ENCODE measurements at regions not wholly inside any gene's neighbourhood (a gene's known extent, or its start where the extent isn't known, plus 50 kb on each side); places are given as distances from the start of the nearest gene placed in this dataset.

- H3K4me1 ChIP-seq (ENCODE audit: insufficient read depth, low read length), result no peaks in the 10 kb centered on the region
- no peak overlapping the region for H3K27ac ChIP-seq (ENCODE audit: low read length)
- no peak overlapping the region for H3K9ac ChIP-seq (ENCODE audit: low read depth, low read length)
- H3K9me3 ChIP-seq (ENCODE audit: insufficient read depth, low read depth, low read length), result no peaks in the 10 kb centered on the region
- H3K4me3 ChIP-seq (ENCODE audit: low read length), result no peak overlapping the region
- no peaks in the 10 kb centered on the region for H3K36me3 ChIP-seq (ENCODE audit: insufficient read depth, low read depth, low read length)
- H3K27me3 ChIP-seq (ENCODE audit: insufficient read depth, low read length), result no peaks in the 10 kb centered on the region
Measured at GRCh38 chr13:65470781-65471180, 1759.4 kb downstream of the PCDH9 start.

- no peaks in the 10 kb centered on the region for H3K4me1 ChIP-seq (ENCODE audit: insufficient read depth, low read length)
Measured at GRCh38 chr13:65468628-65469027, 1761.5 kb downstream of the PCDH9 start.

DNA sequence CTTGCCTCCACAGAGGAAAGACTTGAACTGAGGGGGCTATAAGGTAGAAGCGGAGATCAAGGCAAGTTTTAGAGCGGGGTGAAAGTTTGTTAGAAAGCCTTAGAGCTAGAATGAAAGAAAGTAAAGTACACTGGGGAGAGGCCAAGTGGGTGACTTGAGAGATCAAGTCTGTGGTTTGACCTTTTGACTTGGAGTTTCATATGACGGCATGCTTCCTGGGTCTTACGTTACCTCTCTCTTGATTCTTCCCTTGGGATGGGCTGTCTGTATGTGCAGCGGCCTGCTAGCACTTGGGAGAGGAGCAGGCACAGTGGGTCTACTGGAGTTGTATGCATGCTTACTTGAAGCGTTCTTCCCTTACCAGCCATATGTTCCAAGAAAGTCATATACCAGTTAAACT lies 1768.5 kb downstream of the PCDH9 start:
- no peak overlapping the region for H3K4me3 ChIP-seq (ENCODE audit: low read length)
- no peak overlapping the region for H3K27ac ChIP-seq (ENCODE audit: low read length)
- peaks cover 18% of the 10 kb centered on the region; the same call in 1 of the 2 replicates for H3K4me1 ChIP-seq (ENCODE audit: insufficient read depth, low read length)
- no peaks in the 10 kb centered on the region for H3K9me3 ChIP-seq (ENCODE audit: insufficient read depth, low read depth, low read length)
- no peaks in the 10 kb centered on the region for H3K36me3 ChIP-seq (ENCODE audit: insufficient read depth, low read depth, low read length)
- H3K9ac ChIP-seq (ENCODE audit: low read depth, low read length), result no peak overlapping the region
- H3K27me3 ChIP-seq (ENCODE audit: insufficient read depth, low read length), result no peaks in the 10 kb centered on the region

More at GRCh38 chr13:65468628-65469027, 1761.5 kb downstream of the PCDH9 start:
- Histone ChIP-seq H3K27ac (ENCODE audit: low read length) (no peak overlapping the region), H3K9me3 (ENCODE audit: insufficient read depth, low read depth, low read length) (no peaks in the 10 kb centered on the region), H3K9ac (ENCODE audit: low read depth, low read length) (no peak overlapping the region), H3K27me3 (ENCODE audit: insufficient read depth, low read length) (no peaks in the 10 kb centered on the region), H3K36me3 (ENCODE audit: insufficient read depth, low read depth, low read length) (no peaks in the 10 kb centered on the region), H3K4me3 (ENCODE audit: low read length) (no peak overlapping the region)

- Histone ChIP-seq H3K4me1 (ENCODE audit: insufficient read depth, low read length) (peaks cover 18% of the 10 kb centered on the region; the same call in 1 of the 2 replicates), H3K9ac (ENCODE audit: low read depth, low read length) (0 out of 2 replicates have a peak overlapping the region, but pooled peaks have one; percentile 23), H3K27me3 (ENCODE audit: insufficient read depth, low read length) (no peaks in the 10 kb centered on the region), H3K36me3 (ENCODE audit: insufficient read depth, low read depth, low read length) (no peaks in the 10 kb centered on the region), H3K4me3 (ENCODE audit: low read length) (no peak overlapping the region), H3K9me3 (ENCODE audit: insufficient read depth, low read depth, low read length) (no peaks in the 10 kb centered on the region), H3K27ac (ENCODE audit: low read length) (no peak overlapping the region)
Measured at GRCh38 chr13:65460136-65460535, 1770.0 kb downstream of the PCDH9 start.

GRCh38 chr13:65456150-65456912 lies 1773.8 kb downstream of the PCDH9 start:
- Histone ChIP-seq H3K36me3 (ENCODE audit: insufficient read depth, low read depth, low read length) (no peaks in the 10 kb centered on the region), H3K9me3 (ENCODE audit: insufficient read depth, low read depth, low read length) (no peaks in the 10 kb centered on the region), H3K27me3 (ENCODE audit: insufficient read depth, low read length) (no peaks in the 10 kb centered on the region), H3K4me3 (ENCODE audit: low read length) (no peak overlapping the region), H3K27ac (ENCODE audit: low read length) (no peak overlapping the region), H3K9ac (ENCODE audit: low read depth, low read length) (no peak overlapping the region), H3K4me1 (ENCODE audit: insufficient read depth, low read length) (peaks cover 18% of the 10 kb centered on the region; the same call in 1 of the 2 replicates)

- H3K4me1 ChIP-seq (ENCODE audit: insufficient read depth, low read length), result peaks cover 3% of the 10 kb centered on the region; the same call in 1 of the 2 replicates
- H3K27ac ChIP-seq (ENCODE audit: low read length), result no peak overlapping the region
- no peak overlapping the region for H3K4me3 ChIP-seq (ENCODE audit: low read length)
- no peaks in the 10 kb centered on the region for H3K9me3 ChIP-seq (ENCODE audit: insufficient read depth, low read depth, low read length)
- no peaks in the 10 kb centered on the region for H3K36me3 ChIP-seq (ENCODE audit: insufficient read depth, low read depth, low read length)
- no peak overlapping the region for H3K9ac ChIP-seq (ENCODE audit: low read depth, low read length)
- no peaks in the 10 kb centered on the region for H3K27me3 ChIP-seq (ENCODE audit: insufficient read depth, low read length)
Measured at GRCh38 chr13:65454403-65454802, 1775.7 kb downstream of the PCDH9 start.

- Histone ChIP-seq H3K4me1 (ENCODE audit: insufficient read depth, low read length) (no peaks in the 10 kb centered on the region), H3K27ac (ENCODE audit: low read length) (no peak overlapping the region), H3K9me3 (ENCODE audit: insufficient read depth, low read depth, low read length) (no peaks in the 10 kb centered on the region), H3K9ac (ENCODE audit: low read depth, low read length) (no peak overlapping the region), H3K36me3 (ENCODE audit: insufficient read depth, low read depth, low read length) (no peaks in the 10 kb centered on the region), H3K27me3 (ENCODE audit: insufficient read depth, low read length) (no peaks in the 10 kb centered on the region), H3K4me3 (ENCODE audit: low read length) (no peak overlapping the region)
Measured at GRCh38 chr13:65453982-65454381, 1776.2 kb downstream of the PCDH9 start.

DNA sequence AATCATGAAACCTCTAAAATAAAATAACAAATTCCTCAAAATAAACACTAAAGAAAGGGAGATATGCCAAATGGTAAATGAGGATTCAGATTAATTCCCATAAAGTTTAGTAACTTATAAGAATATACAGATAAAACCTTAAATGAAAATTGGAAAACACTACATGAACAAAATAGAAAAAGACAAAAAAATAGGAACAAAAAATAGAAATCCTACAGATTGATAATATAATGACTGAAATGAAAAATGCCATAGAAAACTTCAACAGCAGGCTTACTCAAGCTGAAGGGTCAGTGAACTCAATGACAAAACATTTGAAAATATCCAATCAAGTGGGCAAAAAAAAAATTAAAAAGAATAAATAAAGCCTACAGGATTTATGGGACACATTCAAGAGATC lies 1784.8 kb downstream of the PCDH9 start:
- no peak overlapping the region for H3K4me3 ChIP-seq (ENCODE audit: low read length)
- no peaks in the 10 kb centered on the region for H3K36me3 ChIP-seq (ENCODE audit: insufficient read depth, low read depth, low read length)
- no peaks in the 10 kb centered on the region for H3K9me3 ChIP-seq (ENCODE audit: insufficient read depth, low read depth, low read length)
- no peaks in the 10 kb centered on the region for H3K4me1 ChIP-seq (ENCODE audit: insufficient read depth, low read length)
- no peak overlapping the region for H3K27ac ChIP-seq (ENCODE audit: low read length)
- H3K9ac ChIP-seq (ENCODE audit: low read depth, low read length), result no peak overlapping the region
- no peaks in the 10 kb centered on the region for H3K27me3 ChIP-seq (ENCODE audit: insufficient read depth, low read length)

DNA sequence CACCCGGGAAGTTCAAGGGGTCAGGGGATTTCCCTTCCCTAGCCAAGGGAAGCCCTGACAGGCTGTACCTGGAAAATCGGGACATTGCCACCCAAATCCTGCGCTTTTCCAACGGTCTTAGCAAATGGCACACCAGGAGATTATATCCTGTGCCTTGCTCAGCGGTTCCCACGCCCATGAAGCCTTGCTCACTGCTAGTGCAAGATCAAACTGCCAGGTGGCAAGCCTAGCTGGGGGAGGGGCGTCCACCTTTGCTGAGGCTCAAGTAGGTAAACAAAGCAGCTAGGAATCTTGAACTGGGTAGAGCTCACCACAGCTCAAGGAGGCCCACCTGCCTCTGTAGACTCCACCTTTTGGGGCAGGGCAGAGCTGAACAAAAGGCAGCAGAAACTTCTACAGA lies 1794.5 kb downstream of the PCDH9 start:
- H3K9ac ChIP-seq (ENCODE audit: low read depth, low read length), result no peak overlapping the region
- H3K36me3 ChIP-seq (ENCODE audit: insufficient read depth, low read depth, low read length), result no peaks in the 10 kb centered on the region
- H3K4me3 ChIP-seq (ENCODE audit: low read length), result no peak overlapping the region
- H3K27me3 ChIP-seq (ENCODE audit: insufficient read depth, low read length), result no peaks in the 10 kb centered on the region
- no peaks in the 10 kb centered on the region for H3K4me1 ChIP-seq (ENCODE audit: insufficient read depth, low read length)
- peaks cover 23% of the 10 kb centered on the region for H3K9me3 ChIP-seq (ENCODE audit: insufficient read depth, low read depth, low read length)
- no peak overlapping the region for H3K27ac ChIP-seq (ENCODE audit: low read length)

GRCh38 chr13:65417953-65418352 lies 1812.2 kb downstream of the PCDH9 start:
- Histone ChIP-seq H3K4me3 (ENCODE audit: low read length) (no peak overlapping the region), H3K9ac (ENCODE audit: low read depth, low read length) (no peak overlapping the region), H3K4me1 (ENCODE audit: insufficient read depth, low read length) (no peaks in the 10 kb centered on the region), H3K27me3 (ENCODE audit: insufficient read depth, low read length) (no peaks in the 10 kb centered on the region), H3K36me3 (ENCODE audit: insufficient read depth, low read depth, low read length) (no peaks in the 10 kb centered on the region), H3K27ac (ENCODE audit: low read length) (no peak overlapping the region), H3K9me3 (ENCODE audit: insufficient read depth, low read depth, low read length) (no peaks in the 10 kb centered on the region)

DNA sequence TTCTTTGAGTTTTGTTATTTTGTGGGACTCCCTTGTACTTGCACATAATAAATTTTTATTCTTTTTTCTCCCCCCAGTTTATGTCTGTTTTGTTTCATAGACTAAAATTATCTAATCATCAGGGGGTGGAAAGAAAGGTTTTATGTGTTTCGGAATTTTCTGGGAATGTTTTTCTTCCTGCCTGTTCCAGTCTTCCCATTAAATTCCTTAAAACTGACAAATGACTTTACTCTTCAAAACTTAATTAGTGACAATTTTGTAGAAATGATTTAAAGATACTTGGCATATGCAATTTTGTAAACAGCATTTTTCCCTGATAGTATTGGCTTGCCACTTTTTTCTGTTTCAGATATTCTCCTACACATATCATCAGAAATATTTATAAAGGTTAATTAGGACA lies 1813.4 kb downstream of the PCDH9 start:
- Histone ChIP-seq H3K9ac (ENCODE audit: low read depth, low read length) (no peak overlapping the region), H3K4me3 (ENCODE audit: low read length) (no peak overlapping the region), H3K27ac (ENCODE audit: low read length) (no peak overlapping the region), H3K36me3 (ENCODE audit: insufficient read depth, low read depth, low read length) (no peaks in the 10 kb centered on the region), H3K27me3 (ENCODE audit: insufficient read depth, low read length) (no peaks in the 10 kb centered on the region), H3K4me1 (ENCODE audit: insufficient read depth, low read length) (no peaks in the 10 kb centered on the region), H3K9me3 (ENCODE audit: insufficient read depth, low read depth, low read length) (no peaks in the 10 kb centered on the region)

- Histone ChIP-seq H3K27me3 (ENCODE audit: insufficient read depth, low read length) (no peaks in the 10 kb centered on the region), H3K4me1 (ENCODE audit: insufficient read depth, low read length) (no peaks in the 10 kb centered on the region), H3K9ac (ENCODE audit: low read depth, low read length) (no peak overlapping the region), H3K9me3 (ENCODE audit: insufficient read depth, low read depth, low read length) (no peaks in the 10 kb centered on the region), H3K27ac (ENCODE audit: low read length) (no peak overlapping the region), H3K36me3 (ENCODE audit: insufficient read depth, low read depth, low read length) (no peaks in the 10 kb centered on the region), H3K4me3 (ENCODE audit: low read length) (no peak overlapping the region)
Measured at GRCh38 chr13:65414187-65414586, 1815.9 kb downstream of the PCDH9 start.
